MM.1S (cell line): ENCODE measurements at regions not wholly inside any gene's neighbourhood (a gene's known extent, or its start where the extent isn't known, plus 50 kb on each side); places are given as distances from the start of the nearest gene placed in this dataset.

Experiments used
- DNase-seq: peaks from one replicate; pipeline ENCODE4 v3.0.0-alpha.2; 2015
- H2AFZ ChIP-seq: fragments of 300-600 bp; sonication (generic); 2 replicates; pipeline ENCODE4 v1.6.0; 2016; ENCODE audit warnings: antibody characterized with exemption, low read length
- H3F3A ChIP-seq: fragments of 300-600 bp; sonication (generic); 2 replicates; pipeline ENCODE4 v1.6.1; 2016; ENCODE audit warnings: mild to moderate bottlenecking, antibody characterized with exemption, low read length, moderate library complexity, mixed read lengths; ENCODE audit not compliant: insufficient read depth
- H3K27ac ChIP-seq: fragments of 300-600 bp; sonication (generic); 2 replicates; pipeline ENCODE4 v1.5.1; 2016; ENCODE audit warnings: mild to moderate bottlenecking, low read length
- H3K27me3 ChIP-seq: fragments of 300-600 bp; sonication (generic); replicated peaks from 2 replicates; pipeline ENCODE4 v1.6.0; 2016; ENCODE audit warnings: low read length; ENCODE audit not compliant: insufficient read depth
- H3K36me3 ChIP-seq: fragments of 300-600 bp; sonication (generic); replicated peaks from 2 replicates; pipeline ENCODE4 v1.6.1; 2016; ENCODE audit warnings: mild to moderate bottlenecking, low read length, mixed read lengths; ENCODE audit not compliant: insufficient read depth
- H3K4me1 ChIP-seq: fragments of 300-600 bp; sonication (generic); 2 replicates; pipeline ENCODE4 v1.6.1; 2016; ENCODE audit warnings: low read length, mixed read lengths
- H3K4me2 ChIP-seq: fragments of 300-600 bp; sonication (generic); 2 replicates; pipeline ENCODE4 v1.6.0; 2016; ENCODE audit warnings: low read depth, low read length
- H3K4me3 ChIP-seq: fragments of 300-600 bp; sonication (generic); 2 replicates; pipeline ENCODE4 v1.5.1; 2016; ENCODE audit warnings: low read length, mixed read lengths
- H3K79me2 ChIP-seq: fragments of 300-600 bp; sonication (generic); 2 replicates; pipeline ENCODE4 v1.6.1; 2016; ENCODE audit warnings: mixed run types, low read length, mixed read lengths
- H3K9ac ChIP-seq: fragments of 300-600 bp; sonication (generic); 2 replicates; pipeline ENCODE4 v1.6.1; 2016; ENCODE audit warnings: low read length, mixed read lengths
- H3K9me2 ChIP-seq: fragments of 300-600 bp; sonication (generic); replicated peaks from 2 replicates; pipeline ENCODE4 v1.6.1; 2016; ENCODE audit warnings: mild to moderate bottlenecking, low read length, mixed read lengths; ENCODE audit not compliant: insufficient read depth
- H3K9me3 ChIP-seq: fragments of 300-600 bp; sonication (generic); replicated peaks from 2 replicates; pipeline ENCODE4 v1.6.1; 2016; ENCODE audit warnings: mild to moderate bottlenecking, low read length, mixed read lengths; ENCODE audit not compliant: insufficient read depth
- H4K20me1 ChIP-seq: fragments of 300-600 bp; sonication (generic); 2 replicates; pipeline ENCODE4 v1.6.1; 2016; ENCODE audit warnings: mild to moderate bottlenecking, low read length, moderate library complexity, mixed read lengths; ENCODE audit not compliant: insufficient read depth
- CTCF ChIP-seq: fragments of 300-600 bp; sonication (generic); IDR thresholded peaks from 2 replicates; pipeline ENCODE4 v1.5.1; 2016; ENCODE audit warnings: antibody characterized with exemption, low read length, mixed read lengths
- EZH2 ChIP-seq: fragments of 300-600 bp; sonication (generic); optimal IDR thresholded peaks from 2 replicates; pipeline ENCODE3; 2017; ENCODE audit warnings: low read depth, mild to moderate bottlenecking, antibody characterized with exemption, low read length, mixed read lengths
- EZH2phosphoT487 ChIP-seq: fragments of 300-600 bp; sonication (generic); IDR thresholded peaks from 2 replicates; pipeline ENCODE4 v1.6.1; 2018; ENCODE audit warnings: antibody characterized with exemption, low read length

- Histone ChIP-seq H4K20me1 (no peaks in the 10 kb centered on the region), H3K27me3 (no peaks in the 10 kb centered on the region), H3K27ac (no peak overlapping the region), H3K4me2 (no peak overlapping the region), H3K4me1 (no peaks in the 10 kb centered on the region), H3K9ac (no peak overlapping the region), H2AFZ (no peak overlapping the region), H3K9me3 (no peaks in the 10 kb centered on the region), H3F3A (no peaks in the 10 kb centered on the region), H3K79me2 (no peaks in the 10 kb centered on the region), H3K4me3 (no peak overlapping the region), H3K9me2 (no peaks in the 10 kb centered on the region), H3K36me3 (no peaks in the 10 kb centered on the region)
- DNase-seq: no peak
- TF ChIP-seq EZH2phosphoT487 (no peak), EZH2 (no peak), CTCF (no peak)
Observed at GRCh38 chr5:124027441-124027840, 515.5 kb downstream of the CSNK1G3 start.

GRCh38 chr5:124025306-124025845 is 513.4 kb downstream of the CSNK1G3 start:
- DNase-seq: no peak
- no peaks in the 10 kb centered on the region for H3K36me3 ChIP-seq
- H3K9ac ChIP-seq: no peak overlapping the region
- H3K79me2 ChIP-seq: no peaks in the 10 kb centered on the region
- H3K27ac ChIP-seq: no peak overlapping the region
- H3K9me3 ChIP-seq: no peaks in the 10 kb centered on the region
- H4K20me1 ChIP-seq: no peaks in the 10 kb centered on the region
- H3F3A ChIP-seq: no peaks in the 10 kb centered on the region
- no peak overlapping the region for H2AFZ ChIP-seq
- H3K4me1 ChIP-seq: no peaks in the 10 kb centered on the region
- no peaks in the 10 kb centered on the region for H3K9me2 ChIP-seq
- H3K4me3 ChIP-seq: no peak overlapping the region
- no peaks in the 10 kb centered on the region for H3K27me3 ChIP-seq
- TF ChIP-seq CTCF (no peak), EZH2 (no peak), EZH2phosphoT487 (no peak)
- no peak overlapping the region for H3K4me2 ChIP-seq

- no peaks in the 10 kb centered on the region for H4K20me1 ChIP-seq
- no peaks in the 10 kb centered on the region for H3K9me3 ChIP-seq
- no peaks in the 10 kb centered on the region for H3K9me2 ChIP-seq
- H3K36me3 ChIP-seq: no peaks in the 10 kb centered on the region
- H3K9ac ChIP-seq: no peak overlapping the region
- no peak overlapping the region for H3K4me2 ChIP-seq
- TF ChIP-seq EZH2phosphoT487: no peak
- no peak for TF ChIP-seq CTCF
- no peak for TF ChIP-seq EZH2
- no peak for DNase-seq
- no peaks in the 10 kb centered on the region for H3F3A ChIP-seq
- no peaks in the 10 kb centered on the region for H3K79me2 ChIP-seq
- H3K4me3 ChIP-seq: no peak overlapping the region
- no peak overlapping the region for H3K27ac ChIP-seq
- H2AFZ ChIP-seq: no peak overlapping the region
- H3K4me1 ChIP-seq: no peaks in the 10 kb centered on the region
- no peaks in the 10 kb centered on the region for H3K27me3 ChIP-seq
Observed at GRCh38 chr5:124022966-124023365, 511.0 kb downstream of the CSNK1G3 start.
